H1 (cell line): ENCODE measurements at regions not wholly inside any gene's neighbourhood (a gene's known extent, or its start where the extent isn't known, plus 50 kb on each side); places are given as distances from the start of the nearest gene placed in this dataset.

Source experiments
- CTCF ChIA-PET: fragments of 300-600 bp; sonication (Branson Sonifier 250); formaldehyde crosslinking; loops from one replicate; lab custom pipeline; 2021; ENCODE audit not compliant: partially characterized antibody; lab: Charles Lee
- POLR2A ChIA-PET: fragments of 300-600 bp; sonication (Branson Sonifier 250); formaldehyde crosslinking; loops from one replicate; lab custom pipeline; 2021; ENCODE audit warnings: inconsistent platforms; ENCODE audit not compliant: partially characterized antibody; lab: Charles Lee
- DNase-seq, 2 experiments: peaks; one replicate each; pipeline versions ENCODE4 v3.0.0 to v3.0.0-alpha.2; 2010 to 2022; ENCODE audit warnings: low spot score in 2 of 2, low read depth in 1 of 2, mixed read lengths in 1 of 2
- FAIRE-seq: peaks from 2 replicates; lab custom pipeline; 2011; peaks lifted over from hg19 to GRCh38; lab: Jason Lieb, UNC
- H2AFZ ChIP-seq: 2 replicates; pipeline ENCODE4 v1.8.1; 2012; ENCODE audit warnings: low read length, inconsistent platforms
- H2AK5ac ChIP-seq: 2 replicates; pipeline ENCODE4 v1.6.1; 2013; ENCODE audit warnings: low read depth, low read length
- H2BK120ac ChIP-seq: replicated peaks from 2 replicates; pipeline ENCODE3; 2013; ENCODE audit warnings: low read depth, low read length, inconsistent platforms
- H2BK12ac ChIP-seq: 2 replicates; pipeline ENCODE4 v1.6.1; 2013; ENCODE audit warnings: low read depth, low read length
- H2BK15ac ChIP-seq: 2 replicates; pipeline ENCODE4 v1.6.1; 2013; ENCODE audit warnings: low read length
- H2BK20ac ChIP-seq: 2 replicates; pipeline ENCODE4 v1.6.1; 2013; ENCODE audit warnings: low read length
- H2BK5ac ChIP-seq: 2 replicates; pipeline ENCODE4 v1.6.1; 2013; ENCODE audit warnings: low read depth, low read length
- H3K14ac ChIP-seq: 2 replicates; pipeline ENCODE4 v1.6.1; 2013; ENCODE audit warnings: inconsistent platforms; ENCODE audit not compliant: insufficient read length
- H3K18ac ChIP-seq: 2 replicates; pipeline ENCODE4 v1.6.1; 2013; ENCODE audit warnings: low read length; ENCODE audit errors: extremely low read depth
- H3K23ac ChIP-seq: 2 replicates; pipeline ENCODE4 v1.6.1; 2013; ENCODE audit warnings: inconsistent platforms; ENCODE audit not compliant: insufficient read length
- H3K23me2 ChIP-seq: 2 replicates; pipeline ENCODE4 v1.6.1; 2013; ENCODE audit warnings: low read depth, low read length
- H3K27ac ChIP-seq: 2 replicates; pipeline ENCODE4 v1.6.1; 2011; ENCODE audit warnings: low read depth, low read length, inconsistent platforms
- H3K27me3 ChIP-seq, 4 experiments: replicated peaks in 1 of 4; 1 replicate in 1 of 4; 2 replicates in 3 of 4; pipeline versions ENCODE4 v1.6.1 to v1.8.1; 2011 to 2013; ENCODE audit warnings: low read length in 3 of 4, mild to moderate bottlenecking in 3 of 4, inconsistent platforms in 2 of 4, mixed read lengths in 2 of 4, moderate library complexity in 1 of 4; ENCODE audit not compliant: control insufficient read depth in 3 of 4, insufficient read depth in 3 of 4; ENCODE audit errors: extremely low read depth in 1 of 4
- H3K36me3 ChIP-seq, 4 experiments: 2 replicates each; pipeline versions ENCODE4 v1.6.1 to v1.8.1; 2011 to 2013; ENCODE audit warnings: mild to moderate bottlenecking in 4 of 4, low read length in 3 of 4, moderate library complexity in 2 of 4, control low read depth in 1 of 4, inconsistent platforms in 1 of 4; ENCODE audit not compliant: insufficient read depth in 4 of 4, control insufficient read depth in 2 of 4
- H3K4ac ChIP-seq: replicated peaks from 2 replicates; pipeline ENCODE3; 2013; ENCODE audit warnings: low read length, low read depth, mixed read lengths, inconsistent platforms; ENCODE audit not compliant: insufficient read length
- H3K4me1 ChIP-seq, 4 experiments: replicated peaks in 1 of 4; 1 replicate in 1 of 4; 2 replicates in 3 of 4; pipeline versions ENCODE4 v1.6.1 to v1.8.1; 2011 to 2013; ENCODE audit warnings: low read length in 3 of 4, inconsistent platforms in 2 of 4, mixed read lengths in 1 of 4; ENCODE audit not compliant: insufficient read depth in 4 of 4, control insufficient read depth in 3 of 4
- H3K4me2 ChIP-seq, 2 experiments: 2 replicates each; pipeline versions ENCODE4 v1.6.1 to v1.8.1; 2011 to 2013; ENCODE audit warnings: low read depth in 2 of 2, low read length in 2 of 2, control low read depth in 1 of 2, inconsistent platforms in 1 of 2, mild to moderate bottlenecking in 1 of 2; ENCODE audit not compliant: insufficient read depth in 1 of 2
- H3K4me3 ChIP-seq, 4 experiments: fragments of 200-600, 300-600 bp in 1 of 4; sonication (generic), shearing (Covaris generic), sonication (Bioruptor Twin) in 1 of 4; 2 replicates each; pipeline versions ENCODE4 v1.5.1 to v1.8.1; 2011 to 2016; ENCODE audit warnings: low read length in 4 of 4, low read depth in 3 of 4, control low read depth in 2 of 4, inconsistent platforms in 2 of 4, mild to moderate bottlenecking in 2 of 4, mixed read lengths in 1 of 4, moderate library complexity in 1 of 4; ENCODE audit not compliant: insufficient read depth in 2 of 4; ENCODE audit errors: extremely low read depth in 1 of 4
- H3K56ac ChIP-seq: replicated peaks from 2 replicates; pipeline ENCODE3; 2013; ENCODE audit warnings: low read depth, mild to moderate bottlenecking, mixed read lengths, low read length, inconsistent platforms; ENCODE audit not compliant: insufficient read length
- H3K79me1 ChIP-seq: 2 replicates; pipeline ENCODE4 v1.6.1; 2013; ENCODE audit warnings: low read depth, low read length, control low read depth
- H3K79me2 ChIP-seq, 2 experiments: 2 replicates each; pipeline versions ENCODE4 v1.6.1 to v1.8.1; 2012 to 2013; ENCODE audit warnings: low read length in 2 of 2, mild to moderate bottlenecking in 2 of 2, inconsistent platforms in 1 of 2; ENCODE audit not compliant: insufficient read depth in 2 of 2, control insufficient read depth in 1 of 2
- H3K9ac ChIP-seq, 4 experiments: replicated peaks in 1 of 4; 1 replicate in 1 of 4; 2 replicates in 3 of 4; pipeline versions ENCODE4 v1.6.1 to v1.8.1; 2011 to 2013; ENCODE audit warnings: low read depth in 3 of 4, low read length in 3 of 4, control low read depth in 2 of 4, mild to moderate bottlenecking in 2 of 4, moderate library complexity in 2 of 4, inconsistent platforms in 1 of 4; ENCODE audit errors: extremely low read depth in 1 of 4
- H3K9me3 ChIP-seq, 2 experiments: 2 replicates each; pipeline versions ENCODE4 v1.6.1 to v1.8.1; 2012 to 2013; ENCODE audit warnings: mild to moderate bottlenecking in 2 of 2, moderate library complexity in 2 of 2, control low read depth in 1 of 2, inconsistent platforms in 1 of 2, low read depth in 1 of 2, low read length in 1 of 2, mixed read lengths in 1 of 2; ENCODE audit not compliant: insufficient read depth in 2 of 2
- H4K20me1 ChIP-seq, 2 experiments: replicated peaks in 1 of 2; 2 replicates each; pipeline versions ENCODE3 to v1.8.1; 2011 to 2013; ENCODE audit warnings: inconsistent platforms in 2 of 2, low read length in 2 of 2, mild to moderate bottlenecking in 1 of 2; ENCODE audit not compliant: insufficient read depth in 2 of 2, control insufficient read depth in 1 of 2
- H4K5ac ChIP-seq: 2 replicates; pipeline ENCODE4 v1.6.1; 2013; ENCODE audit warnings: low read length, low read depth, mixed read lengths, inconsistent platforms; ENCODE audit not compliant: insufficient read length
- H4K8ac ChIP-seq: 2 replicates; pipeline ENCODE4 v1.8.0; 2013; ENCODE audit warnings: mild to moderate bottlenecking, moderate library complexity, low read length, inconsistent platforms; ENCODE audit not compliant: insufficient read depth; ENCODE audit errors: extremely low read depth
- H4K91ac ChIP-seq: replicated peaks from 2 replicates; pipeline ENCODE3; 2013; ENCODE audit warnings: low read length, mixed read lengths, inconsistent platforms; ENCODE audit not compliant: insufficient read length
- EGR1 ChIP-seq: IDR thresholded peaks from 2 replicates; pipeline ENCODE4 v1.6.1; 2011; ENCODE audit warnings: low read depth, low read length, borderline replicate concordance
- EZH2 ChIP-seq: fragments of 200-600 bp; sonication (generic); IDR thresholded peaks from 2 replicates; pipeline ENCODE4 v1.7.1; 2012; ENCODE audit warnings: low read depth, mild to moderate bottlenecking, moderate library complexity, low read length, inconsistent platforms; ENCODE audit not compliant: severe bottlenecking
- HDAC2 ChIP-seq, 2 experiments: fragments of 300-600 bp in 1 of 2; sonication (generic) in 1 of 2; IDR thresholded peaks; 2 replicates each; pipeline ENCODE4 v1.6.1; 2011 to 2012; ENCODE audit warnings: low read depth in 2 of 2, low read length in 2 of 2, mild to moderate bottlenecking in 2 of 2, moderate library complexity in 2 of 2, borderline replicate concordance in 1 of 2, inconsistent platforms in 1 of 2
- JUN ChIP-seq: IDR thresholded peaks from 2 replicates; pipeline ENCODE4 v1.6.1; 2011; ENCODE audit warnings: low read depth, mild to moderate bottlenecking, improper control_type of control experiment, low read length
- KDM1A ChIP-seq: fragments of 200-600, 300-600 bp; sonication (generic); IDR thresholded peaks from 2 replicates; pipeline ENCODE4 v1.7.1; 2016; ENCODE audit warnings: mild to moderate bottlenecking, low read length, borderline replicate concordance
- SAP30 ChIP-seq: fragments of 300-600 bp; sonication (generic); IDR thresholded peaks from 2 replicates; pipeline ENCODE4 v1.7.1; 2012; ENCODE audit warnings: low read length, moderate library complexity, mild to moderate bottlenecking, inconsistent platforms; ENCODE audit not compliant: insufficient read depth, insufficient replicate concordance
- TBP ChIP-seq: IDR thresholded peaks from 2 replicates; pipeline ENCODE4 v1.6.1; 2011; ENCODE audit warnings: low read depth, low read length, improper control_type of control experiment
- USF2 ChIP-seq: IDR thresholded peaks from 2 replicates; pipeline ENCODE4 v1.6.1; 2011; ENCODE audit warnings: low read length, improper control_type of control experiment
- WGBS, 2 experiments: shearing (Covaris generic) in 1 of 2; methylation state at CpG; one replicate each; pipeline versions ENCODE4 v1.1.6 to v1.1.7; 2013 to 2015; ENCODE audit warnings: low lambda C conversion rate in 2 of 2, mixed read lengths in 2 of 2, inconsistent platforms in 1 of 2, low coverage in 1 of 2, missing lambda C conversion rate in 1 of 2; ENCODE audit not compliant: insufficient replicate concordance in 2 of 2, insufficient coverage in 1 of 2, insufficient read length in 1 of 2; ENCODE audit errors: extremely low coverage in 1 of 2, missing lambda C conversion rate in 1 of 2; 5-methylcytosine and 5-hydroxymethylcytosine counted together

- ChIA-PET CTCF (interaction anchor here (0.9 to 2.8 kb wide), 2 partner anchors 12 to 156 kb away, joined by 3 to 14 read pairs; no protein-coding TSS in a partner anchor), POLR2A (no interaction called here)
- Histone ChIP-seq H2BK5ac (no peak overlapping the region; the same call in 1 of the 2 replicates), H2AK5ac (no peak overlapping the region), H3K27me3 (no peaks in the 10 kb centered on the region), H3K56ac (no peak overlapping the region), H3K4me3 (no peak overlapping the region), H2BK20ac (no peak overlapping the region), H2BK120ac (no peak overlapping the region), H3K14ac (no peak overlapping the region), H3K79me2 (no peaks in the 10 kb centered on the region), H3K4ac (no peak overlapping the region), H3K79me1 (no peaks in the 10 kb centered on the region), H4K5ac (no peak overlapping the region), H4K8ac (no peak overlapping the region), H2BK12ac (no peak overlapping the region), H3K4me2 (no peak overlapping the region), H3K9ac (no peak overlapping the region), H3K4me1 (peaks cover 0 to 3% (median 0%) of the 10 kb centered on the region in 4 experiments; a peak in 1 of 7 replicates), H2AFZ (0 out of 2 replicates have a peak overlapping the region, but pooled peaks have one; percentile 35), H4K91ac (no peak overlapping the region), H3K23ac (no peak overlapping the region), H2BK15ac (no peak overlapping the region), H3K27ac (no peak overlapping the region), H3K18ac (no peak overlapping the region), H4K20me1 (no peaks in the 10 kb centered on the region), H3K36me3 (no peaks in the 10 kb centered on the region), H3K23me2 (no peaks in the 10 kb centered on the region), H3K9me3 (no peaks in the 10 kb centered on the region)
- WGBS, 2 experiments, result 78% methylated on average over 5 of the region's 5 CpGs; no CpG with 5 or more reads in 1 of the 2 experiments
- FAIRE-seq (no peak), DNase-seq (no peak)
- no peak for TF ChIP-seq USF2
- TF ChIP-seq TBP, result no peak
- TF ChIP-seq EGR1, result no peak
- no peak for TF ChIP-seq SAP30
- no peak for TF ChIP-seq KDM1A
- no peak for TF ChIP-seq JUN
- TF ChIP-seq EZH2, result no peak
- TF ChIP-seq HDAC2 (IDR thresholded peaks at IDR 0.05; ENCODE audit: borderline replicate concordance in 1 of 2, low read depth in 2 of 2, low read length in 2 of 2), result no peak
These were observed 470.5 kb upstream of the GOT2 start for GRCh38 chr16:59204589-59204988.
